GM19043 (cell line): ENCODE measurements at regions not wholly inside any gene's neighbourhood (a gene's known extent, or its start where the extent isn't known, plus 50 kb on each side); places are given as distances from the start of the nearest gene placed in this dataset.

Experiments used
- ATAC-seq: cut with Tn5 transposase; IDR thresholded peaks from one replicate; pipeline ENCODE4 v1.9.1; 2021; ENCODE audit warnings: low read depth; ENCODE audit not compliant: unreplicated experiment

DNA sequence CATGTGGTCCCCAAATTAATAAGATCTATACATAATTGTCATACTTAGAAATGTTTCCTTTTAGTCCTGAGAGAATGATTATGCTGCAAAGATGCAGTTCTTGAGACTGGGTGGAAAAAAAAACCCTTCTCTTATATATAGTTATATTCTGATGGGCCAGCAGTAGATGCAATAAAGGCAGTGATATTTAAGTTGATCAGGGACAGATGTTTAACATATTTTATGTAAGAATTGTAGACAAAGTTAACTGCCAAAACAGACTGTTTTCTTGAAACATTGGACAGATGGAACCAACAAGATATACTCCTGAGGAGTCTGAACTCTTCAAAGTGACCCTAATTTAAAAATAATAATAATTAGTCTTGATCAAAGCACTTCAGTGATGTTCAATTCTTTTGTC, 172.0 kb upstream of the LRIG1 start:
- ATAC-seq = no peak

DNA sequence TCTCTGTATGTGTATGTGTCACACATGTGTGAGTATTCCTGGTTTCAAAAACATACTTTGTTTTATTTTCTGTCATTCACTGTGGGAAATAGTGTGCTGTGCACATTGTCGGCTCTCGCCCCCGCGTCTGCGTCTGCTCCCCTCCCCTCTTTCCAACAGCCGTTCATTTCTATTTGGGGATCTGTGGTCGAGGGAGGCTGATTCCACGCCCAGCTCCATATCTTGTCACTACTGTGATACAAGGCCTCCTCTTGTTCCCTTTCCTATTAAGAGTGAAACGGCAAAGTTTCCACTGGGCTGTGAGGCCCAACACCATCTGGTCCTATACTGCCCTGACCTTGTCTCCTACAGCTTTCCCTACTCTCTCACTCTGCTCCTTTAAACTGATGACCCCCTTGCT, 172.5 kb upstream of the LRIG1 start:
- no peak for ATAC-seq

DNA sequence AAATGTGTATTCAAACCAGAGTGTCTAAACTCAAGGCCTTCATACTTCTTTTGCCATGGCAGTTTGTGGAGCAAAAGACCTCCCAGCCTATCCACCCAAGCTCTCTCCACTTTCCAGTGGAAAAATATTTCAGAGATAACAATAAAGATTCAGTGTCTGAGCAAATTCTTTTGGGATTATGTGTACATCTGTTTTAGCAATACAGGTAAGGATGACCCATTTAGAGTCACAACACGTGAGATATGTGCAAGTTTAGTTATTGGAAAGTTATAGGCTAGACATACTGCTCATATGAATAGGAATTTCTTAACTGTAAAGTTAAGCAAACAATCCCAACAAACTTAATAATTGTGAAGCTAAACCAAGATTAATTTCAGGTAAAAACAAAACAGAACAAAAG, 174.5 kb upstream of the LRIG1 start:
- ATAC-seq = no peak

DNA sequence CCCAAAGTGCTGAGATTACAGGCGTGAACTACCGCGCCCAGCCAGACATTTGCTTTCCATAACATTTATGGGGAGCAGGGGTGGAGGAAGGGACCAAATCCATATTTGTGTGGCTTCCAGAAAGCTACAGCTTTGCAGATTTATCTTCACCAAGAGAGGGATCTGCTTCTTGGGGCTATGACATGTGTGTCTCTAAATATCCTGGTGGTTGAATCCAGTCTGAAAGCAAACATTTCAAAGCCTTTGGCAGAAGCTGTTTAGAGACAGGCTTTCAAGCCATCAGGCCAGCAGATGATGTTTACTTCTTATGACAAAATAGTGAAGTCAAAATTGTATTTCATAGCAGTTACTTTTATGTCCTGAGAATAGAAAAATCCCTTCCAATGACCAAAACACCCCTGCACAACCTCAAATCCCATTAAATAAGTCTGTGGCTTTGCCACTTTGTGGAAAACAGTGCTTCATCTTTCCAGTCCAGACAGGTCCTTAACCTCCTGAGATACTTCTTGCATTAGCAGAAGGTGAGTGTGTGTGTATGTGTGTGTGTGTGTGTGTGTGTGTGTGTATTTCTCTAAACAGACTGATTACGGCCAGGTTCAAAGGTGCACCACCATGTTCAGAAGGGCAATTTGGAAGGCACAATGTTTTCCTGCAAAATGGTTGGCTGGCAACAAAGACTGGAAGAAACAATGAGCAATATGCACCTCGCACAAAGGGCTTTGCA, 191.4 kb upstream of the LRIG1 start:
- ATAC-seq = no peak

DNA sequence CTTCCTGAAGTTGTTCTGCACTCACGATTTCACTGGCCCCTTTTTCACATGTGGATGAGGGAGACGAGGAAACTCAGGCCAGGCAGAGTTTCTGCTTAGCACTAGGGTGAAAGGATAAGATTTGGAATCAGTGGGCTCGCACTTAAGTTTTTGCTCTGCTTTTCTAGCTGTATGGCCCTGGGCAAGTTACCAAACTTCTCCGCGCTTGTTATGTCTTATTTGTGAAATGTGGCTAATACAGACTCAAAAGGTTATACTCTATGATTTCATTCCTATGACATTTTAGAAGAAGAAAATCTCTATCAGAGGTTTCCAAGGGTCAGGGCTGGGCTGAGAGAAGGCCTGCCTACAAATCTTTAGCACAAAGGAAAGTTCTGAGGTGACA, 191.9 kb upstream of the LRIG1 start:
- no peak for ATAC-seq

DNA sequence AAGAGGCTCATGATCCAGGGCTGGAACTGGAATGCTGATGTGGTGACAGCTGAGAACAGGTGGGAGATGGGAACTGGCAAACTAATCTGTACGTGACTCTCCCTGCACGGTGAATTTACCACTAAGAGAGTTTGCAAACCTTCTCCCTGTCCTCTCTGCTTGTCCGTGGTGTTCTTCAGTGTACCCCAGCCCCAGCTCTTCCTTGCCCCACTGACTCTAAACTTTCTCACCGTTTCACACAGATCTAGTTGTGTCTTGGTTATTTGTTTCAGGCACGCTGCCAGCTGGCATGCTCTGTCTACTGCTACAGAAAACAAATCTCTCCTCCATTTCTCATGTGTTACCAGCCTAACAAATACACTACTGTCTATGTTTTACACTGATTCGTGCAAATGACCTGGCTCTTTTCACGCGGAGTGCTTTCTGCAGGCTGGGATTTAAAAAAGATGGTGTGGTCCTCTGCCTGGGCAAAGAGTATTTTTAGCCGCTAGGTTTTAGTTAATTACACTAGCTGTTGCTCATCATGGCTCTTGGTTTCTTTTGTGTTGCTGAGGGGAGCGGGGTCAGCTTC, 192.7 kb upstream of the LRIG1 start:
- ATAC-seq = no peak

DNA sequence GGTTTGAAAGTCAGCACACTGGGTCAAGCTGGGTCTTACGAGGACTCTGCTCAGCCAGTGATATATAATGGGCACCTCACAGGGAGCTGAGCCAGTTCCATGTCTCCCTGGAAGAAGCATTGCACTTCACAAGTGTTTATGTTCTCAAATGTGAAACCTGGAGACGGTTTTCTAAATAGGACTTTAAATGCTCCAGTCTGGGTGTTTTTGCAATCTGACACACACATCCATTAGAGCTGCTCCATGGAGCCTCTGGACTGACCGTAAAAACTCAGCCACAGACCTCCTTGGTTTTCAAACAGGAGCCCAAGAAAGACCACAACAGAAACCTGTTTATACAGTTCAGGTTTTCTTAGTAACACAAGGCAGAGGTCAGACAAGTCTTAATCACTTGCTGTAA, 201.3 kb upstream of the LRIG1 start:
- ATAC-seq = no peak

DNA sequence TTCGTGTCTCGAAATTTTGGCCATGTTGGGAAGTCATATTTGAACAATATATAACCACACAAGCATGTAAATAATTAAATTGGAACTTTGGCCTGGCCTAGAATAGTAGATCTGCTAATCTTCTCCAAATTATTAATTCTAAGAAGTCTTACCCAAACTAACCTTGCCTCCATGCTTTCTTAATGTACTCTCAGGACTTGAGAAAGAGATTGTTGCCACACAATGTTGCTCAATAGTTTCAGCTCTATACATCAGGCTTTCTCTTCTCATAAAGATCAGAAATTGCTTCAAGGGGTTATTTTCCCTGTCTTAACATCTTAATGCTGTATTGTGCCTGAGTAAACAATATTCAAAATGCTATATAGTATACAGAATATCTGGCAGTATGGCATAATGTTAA, 202.7 kb upstream of the LRIG1 start:
- ATAC-seq = no peak

DNA sequence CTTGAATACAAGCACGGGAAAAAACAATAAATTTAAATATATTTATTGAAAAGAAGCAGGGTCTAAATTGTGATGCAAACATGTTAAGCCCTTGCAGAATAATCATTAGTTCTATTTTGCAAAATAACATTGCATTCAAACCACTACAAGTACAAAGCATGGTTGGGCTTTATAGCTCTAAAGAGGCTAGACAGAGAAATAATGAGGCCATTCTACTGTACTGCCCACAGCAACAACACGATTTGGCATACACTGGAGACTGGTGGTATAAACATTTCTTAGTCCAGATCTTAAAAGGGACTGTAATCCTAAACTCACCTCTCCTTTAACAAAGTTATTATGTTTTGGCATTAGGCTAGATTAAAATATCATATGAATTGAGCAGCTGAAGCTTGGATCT, 204.3 kb upstream of the LRIG1 start:
- ATAC-seq = no peak

DNA sequence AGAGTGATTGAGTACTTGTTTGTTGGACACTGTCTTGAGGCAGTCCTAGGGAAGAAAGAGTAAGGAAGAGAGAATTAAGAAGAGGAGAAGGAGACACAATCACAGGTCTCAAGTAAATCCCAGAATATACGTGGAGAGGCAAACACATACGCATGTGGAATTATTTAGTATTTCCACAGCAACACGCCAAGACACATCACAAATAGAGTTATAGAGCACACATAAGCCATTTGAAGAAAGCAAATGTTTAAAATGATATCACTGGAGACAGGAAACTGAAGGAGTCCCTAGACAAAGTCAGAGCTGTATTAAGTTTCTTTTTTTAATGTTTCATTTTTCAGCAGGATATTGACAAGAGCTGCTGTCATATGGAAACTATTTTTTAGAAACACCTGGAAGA, 206.1 kb upstream of the LRIG1 start:
- ATAC-seq = no peak

DNA sequence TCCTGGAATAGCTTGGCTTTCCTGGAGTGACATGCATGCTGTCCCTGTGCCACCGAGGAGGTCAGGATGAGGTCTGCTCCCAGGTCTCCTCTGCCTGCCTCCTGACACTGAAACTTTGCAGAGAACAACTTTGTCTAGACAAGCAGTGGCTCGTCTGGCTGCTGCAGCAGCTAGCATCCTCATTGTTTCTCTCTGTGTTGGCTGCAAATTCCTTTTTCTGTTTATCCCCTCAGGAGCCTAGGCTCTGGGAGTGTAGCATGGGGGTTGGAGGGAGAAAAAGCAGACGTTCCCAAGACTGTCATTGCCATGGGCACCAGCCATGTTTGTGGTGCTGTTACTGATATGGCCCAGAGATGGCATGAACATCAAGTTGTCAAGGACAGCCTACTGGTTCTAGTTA, 208.7 kb upstream of the LRIG1 start:
- ATAC-seq = no peak

DNA sequence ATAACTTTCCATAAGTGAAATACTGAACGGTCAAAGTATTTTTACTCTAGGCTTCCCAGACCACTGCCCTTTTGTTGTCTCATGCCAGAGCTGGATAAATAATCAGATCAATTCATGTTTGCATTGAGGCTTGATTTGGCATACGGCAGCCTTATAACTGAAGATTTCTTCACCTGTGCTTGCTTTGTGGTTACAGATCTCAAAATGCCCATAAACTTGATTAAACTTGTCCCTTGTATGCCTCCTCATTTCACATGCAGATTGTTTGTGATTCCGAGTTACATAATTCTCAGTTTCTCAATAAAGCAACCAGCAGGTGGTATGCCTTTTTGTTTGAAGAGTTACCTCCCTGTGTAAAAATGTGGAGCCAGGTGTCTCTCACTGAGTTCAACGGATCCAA, 211.4 kb upstream of the LRIG1 start:
- no peak for ATAC-seq

DNA sequence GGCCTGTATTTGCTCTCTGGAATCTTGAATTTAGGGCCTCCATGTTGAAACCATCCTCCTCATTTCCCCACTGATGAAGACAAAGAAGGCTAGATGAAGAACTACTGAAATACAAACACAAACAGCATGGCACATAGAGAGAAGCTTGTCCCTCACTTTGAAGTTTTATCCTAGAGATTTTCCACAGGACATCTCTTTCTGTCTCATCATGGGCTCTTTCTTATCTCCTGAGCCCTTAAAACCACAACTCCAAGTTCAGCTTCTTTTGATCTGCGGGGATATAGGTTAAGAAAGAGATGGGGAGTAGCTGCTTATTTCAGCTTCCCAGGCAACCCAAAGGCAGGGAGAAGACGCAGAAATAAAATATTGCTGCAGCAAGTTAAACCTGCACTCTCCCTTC, 213.1 kb upstream of the LRIG1 start:
- no peak for ATAC-seq

DNA sequence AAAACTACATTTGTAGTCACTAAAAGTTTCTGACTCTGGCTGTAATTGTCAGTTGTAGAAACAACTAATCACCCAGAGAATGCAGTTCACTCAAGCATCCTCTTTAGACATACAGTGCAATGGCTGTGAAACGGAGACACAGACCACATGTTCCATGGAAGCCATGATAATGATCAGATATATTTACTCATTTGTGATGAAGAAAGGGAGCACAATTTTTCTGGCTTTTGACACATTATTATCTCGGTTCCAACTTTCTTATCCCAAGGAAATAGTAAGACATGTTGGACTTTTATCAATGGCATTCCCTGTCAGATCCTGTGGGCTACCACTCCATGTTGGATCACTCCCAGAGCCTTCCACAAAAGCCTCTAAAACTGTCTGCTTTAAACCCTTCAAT, 215.0 kb upstream of the LRIG1 start:
- ATAC-seq = no peak

DNA sequence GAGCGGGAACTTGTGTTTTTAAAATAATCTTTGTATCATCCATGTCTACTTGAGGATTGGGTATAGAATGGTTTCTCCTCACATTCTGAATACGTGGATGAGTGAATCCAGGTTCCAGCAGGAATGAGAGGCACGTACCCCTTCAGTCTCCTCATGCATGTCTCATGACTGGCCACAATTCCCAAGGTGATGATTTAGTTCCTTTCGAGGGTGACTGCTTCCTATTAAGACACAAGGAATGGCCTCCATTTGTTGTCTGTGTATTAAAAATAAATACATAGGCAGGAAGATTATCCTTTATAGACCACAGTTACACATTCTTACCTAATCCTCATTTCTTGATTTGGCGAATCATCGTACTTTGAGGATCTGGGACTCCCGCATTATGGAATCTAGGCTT, 217.0 kb upstream of the LRIG1 start:
- ATAC-seq = no peak

DNA sequence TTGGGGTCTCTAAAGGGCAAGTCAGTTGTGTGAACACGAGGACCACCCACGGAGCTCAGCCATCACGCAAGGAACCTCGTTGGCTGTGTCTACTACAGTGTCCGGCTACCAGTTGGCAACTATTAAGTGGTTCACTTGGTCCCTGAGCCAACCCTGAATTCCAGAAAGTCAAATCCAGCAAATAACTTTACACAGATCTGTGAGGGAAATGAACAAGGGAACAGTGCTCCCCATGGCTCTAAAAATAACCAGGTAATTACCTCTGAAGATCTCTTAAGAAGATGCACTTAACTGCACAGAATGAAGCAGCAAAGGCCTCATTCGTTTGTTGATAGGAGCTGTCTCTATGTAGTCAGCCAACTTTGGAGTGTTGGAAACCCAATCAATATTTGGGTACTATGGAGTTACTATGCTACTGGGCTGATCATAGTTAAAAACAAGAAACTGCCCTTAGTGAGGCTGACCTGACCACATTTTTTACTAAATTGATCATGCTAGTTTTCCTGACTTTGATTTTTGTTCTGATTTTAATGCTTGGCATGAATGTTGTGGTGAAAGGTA, 219.1 kb upstream of the LRIG1 start:
- ATAC-seq = no peak

DNA sequence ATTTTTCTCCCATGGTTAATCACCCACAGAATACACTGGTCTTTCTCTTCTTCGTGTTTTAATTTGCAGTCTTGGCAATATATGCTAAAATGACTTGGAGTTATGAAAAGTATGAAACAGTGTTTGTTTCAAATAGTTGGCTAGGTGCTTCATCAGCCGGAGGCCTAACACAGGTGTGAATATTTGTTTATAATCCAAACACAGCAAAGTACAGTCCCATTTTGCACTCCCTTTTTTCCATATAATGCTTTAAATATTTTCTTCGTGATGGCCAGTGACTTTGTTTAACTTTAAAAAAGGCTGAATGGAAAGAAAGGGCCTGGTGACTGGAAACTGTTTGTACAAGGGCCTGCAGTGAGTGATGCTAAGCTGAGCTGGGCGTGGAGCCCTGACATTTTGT, 219.7 kb upstream of the LRIG1 start:
- ATAC-seq = no peak

DNA sequence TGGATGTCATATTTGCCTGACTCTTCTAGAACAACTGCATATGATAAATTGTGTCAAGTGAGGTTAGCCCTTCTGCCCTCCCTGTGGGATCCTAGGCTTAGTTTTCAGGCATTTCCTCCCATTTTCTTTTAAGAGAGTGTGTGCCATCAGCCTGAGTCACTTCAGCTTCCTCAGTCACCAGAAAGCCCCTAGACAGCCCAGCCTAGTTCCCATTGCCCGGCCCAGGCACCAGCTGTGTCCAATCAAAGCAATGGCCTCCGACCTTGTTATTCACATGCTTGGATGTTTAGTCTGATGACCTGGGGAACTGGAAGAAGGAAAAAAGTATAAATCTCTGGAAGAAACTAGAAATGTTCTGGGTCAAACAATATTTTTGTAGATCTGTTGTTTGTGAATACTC, 221.9 kb upstream of the LRIG1 start:
- no peak for ATAC-seq

DNA sequence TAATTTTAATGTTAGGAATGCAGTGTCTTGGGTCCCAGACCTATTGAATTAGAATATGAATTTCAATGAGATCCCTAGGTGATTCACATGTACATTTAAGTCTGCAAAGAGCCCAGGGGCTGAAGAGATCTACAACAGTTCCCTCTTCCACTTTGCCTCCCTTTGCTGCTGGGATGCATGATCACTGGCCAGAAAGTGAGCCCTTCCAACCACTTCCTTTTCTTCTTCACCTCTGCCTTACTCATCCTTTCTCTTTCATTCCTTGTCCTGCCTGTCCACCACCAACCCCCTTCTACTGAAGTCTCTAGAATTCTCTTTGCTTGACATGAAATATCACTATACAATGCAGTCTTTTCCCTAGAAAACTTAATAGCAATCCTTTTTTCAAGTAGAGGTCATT, 222.4 kb upstream of the LRIG1 start:
- ATAC-seq = no peak

DNA sequence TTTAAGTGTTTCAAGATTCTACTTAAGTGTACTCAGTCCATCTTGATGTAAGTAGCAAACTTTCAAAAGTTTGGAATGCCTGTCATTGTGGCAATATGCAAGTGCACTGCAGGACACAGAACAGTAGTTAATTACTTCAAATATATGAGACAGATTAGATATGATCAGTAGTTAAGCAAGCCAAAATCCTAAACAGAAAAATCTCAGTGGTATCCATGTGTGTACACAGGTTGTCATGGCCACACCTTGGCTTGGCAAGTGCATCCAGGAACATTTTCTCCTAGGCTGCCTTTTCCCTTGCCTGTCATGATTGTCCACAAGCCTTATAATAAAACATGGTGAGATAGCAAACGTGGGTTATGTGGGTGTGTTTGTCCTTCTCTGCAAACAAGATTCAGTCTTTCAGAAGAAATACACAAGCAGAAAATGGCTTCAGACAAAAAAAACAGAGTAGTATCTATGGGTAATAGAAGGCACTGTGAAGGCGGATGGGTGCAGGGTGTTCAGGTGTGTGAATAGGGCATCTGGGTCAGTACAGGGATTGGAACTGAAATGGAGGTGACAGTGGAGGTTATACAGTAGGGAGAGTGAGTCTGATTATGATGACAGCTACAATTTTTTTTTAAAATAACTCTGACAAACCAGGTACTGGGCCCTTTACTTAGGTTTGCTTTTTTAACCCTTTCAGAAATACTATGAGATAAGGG, 229.0 kb upstream of the LRIG1 start:
- ATAC-seq = no peak

DNA sequence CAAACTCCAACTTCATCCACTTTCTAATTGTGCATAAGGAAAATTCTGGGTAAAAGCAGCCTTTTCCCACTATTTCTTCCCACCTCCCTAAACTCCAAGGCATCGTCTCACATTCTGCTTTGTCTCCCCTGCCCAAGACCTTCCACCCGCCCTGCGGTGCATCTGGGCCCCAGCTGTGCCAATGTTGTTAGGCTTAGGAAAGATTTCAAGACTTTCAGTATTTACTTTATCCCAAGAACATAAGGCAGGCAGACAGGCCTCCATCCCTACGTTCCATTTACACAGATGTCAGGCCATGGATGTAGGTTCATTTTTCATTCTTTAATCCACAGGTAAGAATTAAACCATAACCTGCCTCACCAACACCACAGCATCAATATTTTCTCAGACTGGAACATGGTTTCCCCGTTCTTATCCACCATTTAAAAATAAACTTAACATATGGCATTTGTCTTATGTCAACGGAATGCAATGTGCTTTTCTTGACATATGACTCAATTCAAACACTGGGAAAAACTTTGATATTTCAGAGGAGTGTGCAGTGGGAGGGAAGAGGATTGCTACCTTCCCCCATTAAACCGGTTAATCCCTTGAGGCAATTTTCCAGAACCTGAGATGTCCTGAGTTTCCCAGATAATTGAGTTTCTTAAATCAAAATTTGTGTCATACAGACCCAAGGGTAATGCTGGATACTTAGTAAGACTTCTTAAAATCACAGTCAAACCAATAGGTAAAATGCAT, 238.0 kb upstream of the LRIG1 start:
- ATAC-seq = no peak
